Esophagus squamous epithelium (tissue), 4 donors: ENCODE measurements at regions not wholly inside any gene's neighbourhood (a gene's known extent, or its start where the extent isn't known, plus 50 kb on each side); places are given as distances from the start of the nearest gene placed in this dataset.

Experiments used
- POLR2A ChIP-seq, 4 donors: fragments of 450-650 bp; IDR thresholded peaks; one replicate each; pipeline ENCODE4 v1.6.1; 2017; ENCODE audit warnings: antibody characterized with exemption in 4 of 4, mild to moderate bottlenecking in 4 of 4, moderate library complexity in 3 of 4
- TF ChIP-seq, protein P1 (sequence below), 6 experiments: fragments of 450-650 bp in 4 of 6; fragments of 200-600 bp in 2 of 6; sonication (generic) in 2 of 6; IDR thresholded peaks; one replicate each; pipeline ENCODE4 v1.5.1; 2016 to 2019; ENCODE audit warnings: antibody characterized with exemption in 6 of 6, mild to moderate bottlenecking in 4 of 6, moderate library complexity in 4 of 6

DNA sequence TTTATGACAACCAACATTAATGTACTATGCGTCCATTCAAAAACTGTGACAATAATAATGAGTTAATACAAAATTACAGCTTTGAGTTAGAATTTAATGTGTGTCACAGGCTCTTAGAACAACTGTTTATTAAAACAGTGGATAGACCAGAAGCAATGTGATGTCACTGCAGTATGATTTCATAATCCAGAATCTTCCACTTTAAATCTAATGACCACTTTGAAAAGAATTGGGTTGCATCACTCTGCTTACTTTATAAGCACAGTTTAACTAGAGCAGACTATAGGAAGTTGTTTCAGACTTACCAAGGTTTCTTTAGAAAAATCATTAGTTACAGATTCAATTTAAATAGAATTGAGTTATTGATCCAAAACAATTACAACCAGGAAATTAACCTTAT is 758.5 kb downstream of the KCTD8 start:
- TF ChIP-seq, protein P1, sequence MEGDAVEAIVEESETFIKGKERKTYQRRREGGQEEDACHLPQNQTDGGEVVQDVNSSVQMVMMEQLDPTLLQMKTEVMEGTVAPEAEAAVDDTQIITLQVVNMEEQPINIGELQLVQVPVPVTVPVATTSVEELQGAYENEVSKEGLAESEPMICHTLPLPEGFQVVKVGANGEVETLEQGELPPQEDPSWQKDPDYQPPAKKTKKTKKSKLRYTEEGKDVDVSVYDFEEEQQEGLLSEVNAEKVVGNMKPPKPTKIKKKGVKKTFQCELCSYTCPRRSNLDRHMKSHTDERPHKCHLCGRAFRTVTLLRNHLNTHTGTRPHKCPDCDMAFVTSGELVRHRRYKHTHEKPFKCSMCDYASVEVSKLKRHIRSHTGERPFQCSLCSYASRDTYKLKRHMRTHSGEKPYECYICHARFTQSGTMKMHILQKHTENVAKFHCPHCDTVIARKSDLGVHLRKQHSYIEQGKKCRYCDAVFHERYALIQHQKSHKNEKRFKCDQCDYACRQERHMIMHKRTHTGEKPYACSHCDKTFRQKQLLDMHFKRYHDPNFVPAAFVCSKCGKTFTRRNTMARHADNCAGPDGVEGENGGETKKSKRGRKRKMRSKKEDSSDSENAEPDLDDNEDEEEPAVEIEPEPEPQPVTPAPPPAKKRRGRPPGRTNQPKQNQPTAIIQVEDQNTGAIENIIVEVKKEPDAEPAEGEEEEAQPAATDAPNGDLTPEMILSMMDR (IDR thresholded peaks at IDR 0.05): no peak
- no peak for TF ChIP-seq POLR2A (IDR thresholded peaks at IDR 0.05)
